ENCODE measurements at regions not wholly inside any gene's neighbourhood (a gene's known extent, or its start where the extent isn't known, plus 50 kb on each side); places are given as distances from the start of the nearest gene placed in this dataset.
"Not testable (repeated sequence)": the region's sequence is repeated elsewhere in the genome, so short reads cannot be mapped to it uniquely, and the experiment has no call there.

GRCh38 chr15:59783774-59784520 lies 94.8 kb upstream of the BNIP2 start:
- H3K9me3 ChIP-seq; intact Hi-C loops (cut with DNase I; ENCODE audit: low total_unique reads); H3K27ac ChIP-seq; H3K4me3 ChIP-seq; H3K36me3 ChIP-seq; DNase-seq; H3K4me1 ChIP-seq: not testable (repeated sequence)
- peaks cover 0 to 13% (median 12%) of the 10 kb centered on the region in 3 donors for H3K27me3 ChIP-seq
- WGBS, 5 donors, result 33 to 55% (median 48%) methylated on average over 6 to 8 of the region's 8 CpGs

- intact Hi-C loops (cut with DNase I; ENCODE audit: low total_unique reads), result no loop called here
- H3K4me3 ChIP-seq, result no peak overlapping the region
- no peak overlapping the region for H3K27ac ChIP-seq
- DNase-seq, result no peak
- no peaks in the 10 kb centered on the region for H3K9me3 ChIP-seq
- no peaks in the 10 kb centered on the region for H3K36me3 ChIP-seq
- no peaks in the 10 kb centered on the region for H3K4me1 ChIP-seq
- WGBS, 5 donors, result 97 to 100% (median 100%) methylated on average over 1 of the region's 1 CpG
- peaks cover 0 to 8% (median 8%) of the 10 kb centered on the region in 3 donors for H3K27me3 ChIP-seq
- TF ChIP-seq CTCF (IDR thresholded peaks at IDR 0.05) (no peak), POLR2A (IDR thresholded peaks at IDR 0.05) (no peak), POLR2AphosphoS5 (IDR thresholded peaks at IDR 0.05) (no peak), EP300 (IDR thresholded peaks at IDR 0.05) (no peak)
These were observed 90.0 kb upstream of the BNIP2 start for GRCh38 chr15:59779110-59779509.

- TF ChIP-seq CTCF (IDR thresholded peaks at IDR 0.05) (no peak), POLR2AphosphoS5 (IDR thresholded peaks at IDR 0.05) (no peak), POLR2A (IDR thresholded peaks at IDR 0.05) (no peak), EP300 (IDR thresholded peaks at IDR 0.05) (no peak)
- Histone ChIP-seq H3K9me3 (no peaks in the 10 kb centered on the region), H3K4me3 (no peak overlapping the region), H3K36me3 (no peaks in the 10 kb centered on the region), H3K27ac (no peak overlapping the region), H3K4me1 (no peaks in the 10 kb centered on the region), H3K27me3 (peaks cover 0 to 14% (median 0%) of the 10 kb centered on the region in 3 donors)
- WGBS, 5 donors, result 49 to 63% (median 54%) methylated on average over 2 of the region's 2 CpGs
- no peak for DNase-seq
- intact Hi-C loops (cut with DNase I; ENCODE audit: low total_unique reads), result no loop called here
These were observed 75.7 kb upstream of the BNIP2 start for GRCh38 chr15:59764775-59765174.

- no peak for DNase-seq
- WGBS, 5 donors, result 64 to 81% (median 69%) methylated on average over 3 of the region's 3 CpGs
- TF ChIP-seq POLR2A (IDR thresholded peaks at IDR 0.05) (no peak), CTCF (IDR thresholded peaks at IDR 0.05) (no peak), EP300 (IDR thresholded peaks at IDR 0.05) (no peak), POLR2AphosphoS5 (IDR thresholded peaks at IDR 0.05) (no peak)
- H3K27ac ChIP-seq, result no peak overlapping the region
- no peaks in the 10 kb centered on the region for H3K9me3 ChIP-seq
- intact Hi-C loops (cut with DNase I; ENCODE audit: low total_unique reads), result no loop called here
- H3K36me3 ChIP-seq, result no peaks in the 10 kb centered on the region
- H3K27me3 ChIP-seq, result peaks cover 0 to 14% (median 0%) of the 10 kb centered on the region in 3 donors
- no peaks in the 10 kb centered on the region for H3K4me1 ChIP-seq
- H3K4me3 ChIP-seq, result no peak overlapping the region
These were observed 73.4 kb upstream of the BNIP2 start for GRCh38 chr15:59762558-59762957.

- H3K27me3 ChIP-seq, result peaks cover 0 to 14% (median 0%) of the 10 kb centered on the region in 3 donors
- H3K4me1 ChIP-seq; intact Hi-C loops (cut with DNase I; ENCODE audit: low total_unique reads); H3K36me3 ChIP-seq; DNase-seq; H3K27ac ChIP-seq; H3K9me3 ChIP-seq; H3K4me3 ChIP-seq: not testable (repeated sequence)
- WGBS, 5 donors, result 26 to 60% (median 42%) methylated on average over 2 of the region's 2 CpGs
These were observed 71.1 kb upstream of the BNIP2 start for GRCh38 chr15:59760256-59760655.
